GM12891 (cell line): ENCODE measurements at regions not wholly inside any gene's neighbourhood (a gene's known extent, or its start where the extent isn't known, plus 50 kb on each side); places are given as distances from the start of the nearest gene placed in this dataset.

Experiments
- DNase-seq: peaks from one replicate; pipeline ENCODE4 v3.0.0; 2011; ENCODE audit warnings: low spot score; ENCODE audit not compliant: insufficient read length
- FAIRE-seq: peaks from 2 replicates; lab custom pipeline; 2011; peaks lifted over from hg19 to GRCh38; lab: Jason Lieb, UNC
- PAX5 ChIP-seq: IDR thresholded peaks from 2 replicates; pipeline ENCODE4 v1.6.1; 2011; ENCODE audit warnings: low read length, moderate library complexity, mild to moderate bottlenecking; ENCODE audit not compliant: insufficient read depth, severe bottlenecking
- POLR2A ChIP-seq: IDR thresholded peaks from 2 replicates; pipeline ENCODE4 v1.6.1; 2011; ENCODE audit warnings: low read depth, low read length, control low read depth
- POLR2AphosphoS5 ChIP-seq: IDR thresholded peaks from 2 replicates; pipeline ENCODE4 v1.6.1; 2011; ENCODE audit warnings: low read depth, low read length, control low read depth
- POU2F2 ChIP-seq: IDR thresholded peaks from 2 replicates; pipeline ENCODE4 v1.6.1; 2011; ENCODE audit warnings: low read depth, mild to moderate bottlenecking, control low read depth, low read length, moderate library complexity
- SPI1 ChIP-seq: IDR thresholded peaks from 2 replicates; pipeline ENCODE4 v1.6.1; 2011; ENCODE audit warnings: low read depth, low read length, control low read depth
- TAF1 ChIP-seq: IDR thresholded peaks from 2 replicates; pipeline ENCODE4 v1.6.1; 2011; ENCODE audit warnings: low read depth, low read length, control low read depth

- no peak for FAIRE-seq
- no peak for TF ChIP-seq POU2F2
- TF ChIP-seq POLR2A = no peak
- no peak for TF ChIP-seq PAX5
- TF ChIP-seq SPI1 = no peak
- no peak for TF ChIP-seq TAF1
- no peak for TF ChIP-seq POLR2AphosphoS5
- no peak for DNase-seq
Measured at GRCh38 chr20:51869002-51869401, 66.7 kb upstream of the SALL4 start.

DNA sequence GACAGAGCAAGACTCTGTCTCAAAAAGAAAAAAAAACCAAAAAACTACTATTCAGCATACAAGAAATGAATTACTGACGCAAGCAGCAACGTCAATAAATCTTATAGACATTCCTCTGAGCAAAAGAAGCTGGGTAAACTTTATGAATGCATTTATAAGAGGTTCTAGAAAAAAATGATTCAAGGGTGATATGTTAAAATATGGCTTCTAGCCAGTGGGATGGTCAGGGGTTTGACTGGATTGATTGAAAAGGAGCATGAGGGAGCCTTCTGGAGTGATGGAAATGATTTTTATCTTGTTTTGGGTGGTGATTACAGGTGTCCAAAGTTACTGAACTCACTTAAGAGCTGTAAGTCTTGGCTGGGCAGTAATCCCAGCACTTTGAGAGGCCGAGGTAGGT lies 64.9 kb upstream of the SALL4 start:
- FAIRE-seq (no peak), DNase-seq (no peak)
- TF ChIP-seq POU2F2 (no peak), POLR2A (no peak), SPI1 (no peak), POLR2AphosphoS5 (no peak)

- DNase-seq = no peak
- no peak for TF ChIP-seq POLR2AphosphoS5
- TF ChIP-seq POLR2A = no peak
- TF ChIP-seq SPI1 = no peak
- FAIRE-seq = no peak
Measured at GRCh38 chr20:51864967-51865366, 62.6 kb upstream of the SALL4 start.

DNA sequence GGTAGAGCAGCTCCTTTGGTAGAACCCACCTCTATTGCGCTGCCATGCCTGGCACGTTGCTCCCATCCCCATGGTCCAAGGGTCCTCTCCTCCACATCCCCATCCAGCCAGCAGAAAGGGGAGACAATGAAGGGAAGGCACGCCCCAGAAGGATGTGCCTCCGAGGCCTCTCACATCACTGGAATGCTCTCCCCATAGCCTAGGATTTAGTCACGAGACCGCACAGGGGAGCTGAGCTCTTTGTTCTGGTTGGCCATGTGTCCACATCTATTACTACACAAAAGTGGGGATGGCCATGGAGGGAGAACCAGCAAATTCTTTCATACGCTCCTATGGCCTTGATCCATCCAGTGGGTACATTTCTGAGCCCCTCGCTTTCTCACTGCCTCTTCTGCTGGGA lies 60.5 kb upstream of the SALL4 start:
- no peak for DNase-seq
- FAIRE-seq = no peak

DNA sequence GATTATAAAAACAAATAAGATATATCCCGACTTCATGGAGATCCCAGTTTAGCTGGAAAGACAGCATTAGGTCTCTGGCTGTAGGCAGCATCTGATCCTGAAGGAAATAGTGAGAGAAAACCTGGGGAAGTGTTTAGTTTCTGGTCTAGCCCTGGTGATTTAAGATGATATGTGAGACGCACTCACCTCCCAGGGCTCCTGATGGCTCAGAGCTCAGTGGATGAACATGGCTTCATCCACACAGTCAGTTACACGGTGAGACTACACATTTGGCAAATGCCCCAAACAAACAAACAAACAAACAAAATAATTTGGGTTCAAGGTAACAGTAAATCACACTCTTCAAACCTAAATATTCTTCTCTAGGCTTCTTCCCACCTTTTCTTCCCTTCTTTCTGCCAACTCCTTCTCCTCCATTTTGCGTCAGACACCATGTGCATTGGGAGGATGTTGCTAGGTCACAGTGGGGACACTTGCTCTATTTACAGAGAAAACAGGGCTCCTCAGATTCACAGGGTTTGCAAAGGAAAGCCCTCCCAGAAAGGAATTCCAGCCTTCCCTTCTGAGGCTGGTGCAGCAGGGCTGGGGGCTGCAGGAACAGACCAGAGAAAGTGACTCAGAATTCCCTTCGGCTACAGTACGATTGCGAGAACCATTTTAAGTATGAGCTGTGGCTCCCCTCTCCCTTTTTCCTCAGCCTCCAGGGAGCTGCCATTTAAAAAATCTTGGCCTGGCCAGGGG lies 59.6 kb upstream of the SALL4 start:
- FAIRE-seq (no peak), DNase-seq (no peak)
- no peak for TF ChIP-seq PAX5
- no peak for TF ChIP-seq POLR2A
- TF ChIP-seq POU2F2 = no peak
- TF ChIP-seq POLR2AphosphoS5 = no peak
- TF ChIP-seq SPI1 = no peak
- no peak for TF ChIP-seq TAF1

More for the DNA sequence above, 60.5 kb upstream of the SALL4 start:
- no peak for TF ChIP-seq POLR2AphosphoS5
- TF ChIP-seq SPI1 = no peak
- no peak for TF ChIP-seq POLR2A
- no peak for TF ChIP-seq PAX5
- no peak for TF ChIP-seq POU2F2
- no peak for TF ChIP-seq TAF1

GRCh38 chr20:51860111-51860882 lies 58.0 kb upstream of the SALL4 start:
- FAIRE-seq (no peak), DNase-seq (no peak)
- no peak for TF ChIP-seq POU2F2
- no peak for TF ChIP-seq POLR2A
- no peak for TF ChIP-seq PAX5
- no peak for TF ChIP-seq POLR2AphosphoS5
- no peak for TF ChIP-seq SPI1
- TF ChIP-seq TAF1 = no peak

- FAIRE-seq (no peak), DNase-seq (no peak)
- no peak for TF ChIP-seq POLR2AphosphoS5
- no peak for TF ChIP-seq TAF1
- no peak for TF ChIP-seq PAX5
- no peak for TF ChIP-seq POLR2A
- TF ChIP-seq SPI1 = no peak
- TF ChIP-seq POU2F2 = no peak
Measured at GRCh38 chr20:51856432-51856831, 54.1 kb upstream of the SALL4 start.

DNA sequence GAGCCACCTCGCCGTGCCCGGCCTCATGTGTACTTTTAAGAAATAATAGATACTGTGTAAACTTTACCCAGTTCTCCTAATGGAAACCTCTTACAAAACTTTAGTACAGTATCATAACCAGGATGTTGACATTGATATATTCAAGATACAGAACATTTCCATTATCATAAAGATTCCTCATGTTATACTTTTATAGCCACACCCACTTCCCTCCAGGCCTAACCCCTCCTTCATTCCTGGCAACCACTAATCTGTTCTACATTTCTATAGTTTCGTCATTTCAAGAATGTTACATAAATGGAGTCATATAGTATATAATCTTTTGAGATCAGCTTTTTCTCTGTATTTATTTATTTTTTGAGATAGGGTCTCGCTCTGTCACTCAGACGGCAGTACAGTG lies 52.6 kb upstream of the SALL4 start:
- FAIRE-seq = no peak

More for the DNA sequence above, 52.6 kb upstream of the SALL4 start:
- TF ChIP-seq TAF1 (no peak), POLR2A (no peak), PAX5 (no peak), SPI1 (no peak), POLR2AphosphoS5 (no peak), POU2F2 (no peak)
- no peak for DNase-seq
